ENCODE measurements at regions not wholly inside any gene's neighbourhood (a gene's known extent, or its start where the extent isn't known, plus 50 kb on each side); places are given as distances from the start of the nearest gene placed in this dataset.

DNA sequence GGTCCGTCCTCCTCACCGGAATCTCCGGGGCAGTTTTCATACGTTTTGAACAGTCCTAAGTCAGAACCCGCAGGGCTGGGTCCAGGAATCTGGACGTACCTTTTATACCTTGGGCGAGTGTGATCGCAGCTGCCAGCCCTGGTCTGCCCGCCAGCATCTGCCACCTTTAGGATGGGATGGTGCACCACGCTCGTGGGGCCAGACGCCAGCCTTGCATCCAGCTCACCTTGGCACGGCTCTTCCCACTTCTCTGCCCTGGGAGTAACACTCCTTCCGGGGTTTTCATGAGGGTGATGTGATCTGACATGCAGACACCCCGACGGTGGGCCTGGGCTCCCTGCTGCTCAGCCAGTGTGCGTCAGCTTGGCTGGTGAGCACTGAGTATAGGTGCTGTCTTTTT is 66.6 kb upstream of the ZNF469 start:
- H3K4me1 ChIP-seq (ENCODE audit: insufficient read depth, low read length) = no peaks in the 10 kb centered on the region
- H3K9ac ChIP-seq (ENCODE audit: low read depth, low read length) = no peak overlapping the region
- DNase-seq (no peak), ATAC-seq (ENCODE audit: insufficient read depth, low read depth) (no peak)
- TF ChIP-seq, protein P1, sequence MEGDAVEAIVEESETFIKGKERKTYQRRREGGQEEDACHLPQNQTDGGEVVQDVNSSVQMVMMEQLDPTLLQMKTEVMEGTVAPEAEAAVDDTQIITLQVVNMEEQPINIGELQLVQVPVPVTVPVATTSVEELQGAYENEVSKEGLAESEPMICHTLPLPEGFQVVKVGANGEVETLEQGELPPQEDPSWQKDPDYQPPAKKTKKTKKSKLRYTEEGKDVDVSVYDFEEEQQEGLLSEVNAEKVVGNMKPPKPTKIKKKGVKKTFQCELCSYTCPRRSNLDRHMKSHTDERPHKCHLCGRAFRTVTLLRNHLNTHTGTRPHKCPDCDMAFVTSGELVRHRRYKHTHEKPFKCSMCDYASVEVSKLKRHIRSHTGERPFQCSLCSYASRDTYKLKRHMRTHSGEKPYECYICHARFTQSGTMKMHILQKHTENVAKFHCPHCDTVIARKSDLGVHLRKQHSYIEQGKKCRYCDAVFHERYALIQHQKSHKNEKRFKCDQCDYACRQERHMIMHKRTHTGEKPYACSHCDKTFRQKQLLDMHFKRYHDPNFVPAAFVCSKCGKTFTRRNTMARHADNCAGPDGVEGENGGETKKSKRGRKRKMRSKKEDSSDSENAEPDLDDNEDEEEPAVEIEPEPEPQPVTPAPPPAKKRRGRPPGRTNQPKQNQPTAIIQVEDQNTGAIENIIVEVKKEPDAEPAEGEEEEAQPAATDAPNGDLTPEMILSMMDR (IDR thresholded peaks at IDR 0.05; ENCODE audit: borderline replicate concordance, extremely low read depth, low read length, poor library complexity, severe bottlenecking) = no peak
- TF ChIP-seq EZH2 (IDR thresholded peaks at IDR 0.05; ENCODE audit: borderline replicate concordance, low read depth, low read length, severe bottlenecking) = no peak
- no peak overlapping the region for H3K27ac ChIP-seq (ENCODE audit: low read length)
- H2AFZ ChIP-seq (ENCODE audit: low read depth, low read length) = no peak overlapping the region
- no peaks in the 10 kb centered on the region for H3K79me2 ChIP-seq (ENCODE audit: insufficient read depth, low read length)
- H3K36me3 ChIP-seq (ENCODE audit: insufficient read depth, low read length) = no peaks in the 10 kb centered on the region
- no peaks in the 10 kb centered on the region for H4K20me1 ChIP-seq (ENCODE audit: insufficient read depth, low read length)
- no peak overlapping the region for H3K4me2 ChIP-seq (ENCODE audit: insufficient read depth, low read length)
- H3K27me3 ChIP-seq (ENCODE audit: insufficient read depth, low read length, poor library complexity) = no peaks in the 10 kb centered on the region
- H3K9me3 ChIP-seq (ENCODE audit: insufficient read depth, low read length, severe bottlenecking) = no peaks in the 10 kb centered on the region
- H3K4me3 ChIP-seq (ENCODE audit: low read depth in 1 of 2, low read length in 2 of 2) = no peak overlapping the region

DNA sequence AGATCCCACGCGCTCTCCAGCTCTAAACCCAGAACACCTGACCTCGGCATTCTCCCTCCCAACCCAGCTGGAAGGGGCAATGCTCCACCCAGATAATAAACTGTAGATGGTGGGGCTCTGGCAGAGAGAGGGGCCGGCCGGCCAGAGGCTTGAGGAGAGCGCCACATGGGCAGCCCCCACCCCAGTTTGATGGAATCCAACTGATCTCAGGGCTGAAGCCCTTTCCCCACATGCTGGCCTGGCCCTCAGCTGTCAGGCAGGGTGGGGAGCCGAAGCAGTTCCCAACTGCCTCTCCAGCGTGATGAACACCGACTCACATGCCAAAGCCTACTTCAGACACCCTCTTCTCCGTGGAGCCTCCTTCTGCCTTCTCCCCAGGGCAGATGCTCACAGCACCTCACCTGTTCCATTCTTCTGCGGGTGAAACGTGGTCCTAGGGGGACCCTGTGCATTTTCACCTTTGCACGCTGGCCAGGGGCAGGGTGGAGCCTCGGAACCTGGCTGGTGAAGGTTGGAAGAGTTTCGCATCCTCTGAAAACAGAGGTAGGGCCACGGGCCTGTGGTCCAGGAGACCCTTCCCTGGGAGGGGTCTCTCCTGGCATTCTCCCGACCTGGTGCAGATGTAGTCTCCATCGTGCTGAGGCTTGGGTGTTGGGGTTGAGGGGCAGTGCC is 65.7 kb upstream of the ZNF469 start:
- no peak overlapping the region for H3K9ac ChIP-seq (ENCODE audit: low read depth, low read length)
- H3K79me2 ChIP-seq (ENCODE audit: insufficient read depth, low read length) = no peaks in the 10 kb centered on the region
- no peaks in the 10 kb centered on the region for H3K9me3 ChIP-seq (ENCODE audit: insufficient read depth, low read length, severe bottlenecking)
- TF ChIP-seq EZH2 (IDR thresholded peaks at IDR 0.05; ENCODE audit: borderline replicate concordance, low read depth, low read length, severe bottlenecking) = no peak
- TF ChIP-seq, protein P1 (IDR thresholded peaks at IDR 0.05; ENCODE audit: borderline replicate concordance, extremely low read depth, low read length, poor library complexity, severe bottlenecking) = no peak
- H3K4me3 ChIP-seq (ENCODE audit: low read depth in 1 of 2, low read length in 2 of 2) = no peak overlapping the region
- no peak for DNase-seq
- H3K27ac ChIP-seq (ENCODE audit: low read length) = no peak overlapping the region
- no peaks in the 10 kb centered on the region for H3K36me3 ChIP-seq (ENCODE audit: insufficient read depth, low read length)
- no peak overlapping the region for H2AFZ ChIP-seq (ENCODE audit: low read depth, low read length)
- ATAC-seq (ENCODE audit: insufficient read depth, low read depth) = no peak
- no peak overlapping the region for H3K4me2 ChIP-seq (ENCODE audit: insufficient read depth, low read length)
- no peaks in the 10 kb centered on the region for H4K20me1 ChIP-seq (ENCODE audit: insufficient read depth, low read length)
- H3K4me1 ChIP-seq (ENCODE audit: insufficient read depth, low read length) = no peaks in the 10 kb centered on the region
- H3K27me3 ChIP-seq (ENCODE audit: insufficient read depth, low read length, poor library complexity) = no peaks in the 10 kb centered on the region

DNA sequence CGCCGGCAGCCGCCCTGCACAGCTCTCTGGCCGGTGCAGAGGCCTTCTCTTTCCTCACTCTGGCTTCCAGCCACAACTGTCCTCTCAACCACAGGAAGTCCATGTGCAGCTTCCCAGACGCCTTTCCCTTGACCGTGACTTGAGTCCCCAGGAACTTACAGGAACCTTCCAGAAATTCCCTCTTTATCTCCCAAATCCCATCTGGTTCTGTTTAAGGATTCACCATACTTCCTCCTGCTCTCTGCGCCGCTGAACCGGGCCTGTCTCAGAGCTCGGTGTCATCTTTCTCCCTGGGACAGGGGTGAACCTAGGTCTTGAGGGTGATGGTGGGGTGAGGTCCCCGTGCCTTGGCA is 65.2 kb upstream of the ZNF469 start:
- Histone ChIP-seq H3K4me3 (ENCODE audit: low read depth in 1 of 2, low read length in 2 of 2) (no peak overlapping the region), H3K4me1 (ENCODE audit: insufficient read depth, low read length) (no peaks in the 10 kb centered on the region), H3K36me3 (ENCODE audit: insufficient read depth, low read length) (no peaks in the 10 kb centered on the region), H3K9ac (ENCODE audit: low read depth, low read length) (no peak overlapping the region), H3K27me3 (ENCODE audit: insufficient read depth, low read length, poor library complexity) (no peaks in the 10 kb centered on the region), H3K27ac (ENCODE audit: low read length) (no peak overlapping the region), H3K9me3 (ENCODE audit: insufficient read depth, low read length, severe bottlenecking) (no peaks in the 10 kb centered on the region), H3K4me2 (ENCODE audit: insufficient read depth, low read length) (no peak overlapping the region), H4K20me1 (ENCODE audit: insufficient read depth, low read length) (no peaks in the 10 kb centered on the region), H2AFZ (ENCODE audit: low read depth, low read length) (no peak overlapping the region), H3K79me2 (ENCODE audit: insufficient read depth, low read length) (no peaks in the 10 kb centered on the region)
- TF ChIP-seq, protein P1 (IDR thresholded peaks at IDR 0.05; ENCODE audit: borderline replicate concordance, extremely low read depth, low read length, poor library complexity, severe bottlenecking) = no peak
- no peak for DNase-seq
- no peak for ATAC-seq (ENCODE audit: insufficient read depth, low read depth)

DNA sequence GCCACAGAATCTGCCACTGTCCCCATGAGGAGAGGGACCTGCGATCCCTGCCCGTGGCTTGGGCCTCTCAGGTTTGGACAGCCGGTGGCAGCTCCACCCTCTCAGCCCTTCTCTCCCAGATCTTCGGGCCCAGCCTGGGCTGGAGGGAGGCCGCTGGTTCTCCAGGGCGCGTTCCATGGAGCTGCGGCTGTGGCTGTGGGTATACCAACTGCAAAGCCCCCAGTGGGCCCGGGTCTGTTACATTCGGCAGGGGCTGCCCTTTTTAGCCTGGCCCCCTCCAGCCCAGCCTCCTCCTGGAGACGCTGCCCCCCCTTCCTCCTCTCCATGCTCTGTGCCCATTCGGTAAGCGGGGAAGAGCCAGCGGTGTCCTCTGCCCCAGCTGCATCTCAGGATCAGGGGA is 64.7 kb upstream of the ZNF469 start:
- DNase-seq (no peak), ATAC-seq (ENCODE audit: insufficient read depth, low read depth) (no peak)
- TF ChIP-seq EZH2 (IDR thresholded peaks at IDR 0.05; ENCODE audit: borderline replicate concordance, low read depth, low read length, severe bottlenecking) = no peak
- TF ChIP-seq, protein P1 (IDR thresholded peaks at IDR 0.05; ENCODE audit: borderline replicate concordance, extremely low read depth, low read length, poor library complexity, severe bottlenecking) = no peak
- Histone ChIP-seq H3K4me1 (ENCODE audit: insufficient read depth, low read length) (no peaks in the 10 kb centered on the region), H3K79me2 (ENCODE audit: insufficient read depth, low read length) (no peaks in the 10 kb centered on the region), H3K4me2 (ENCODE audit: insufficient read depth, low read length) (no peak overlapping the region), H3K36me3 (ENCODE audit: insufficient read depth, low read length) (no peaks in the 10 kb centered on the region), H4K20me1 (ENCODE audit: insufficient read depth, low read length) (no peaks in the 10 kb centered on the region), H2AFZ (ENCODE audit: low read depth, low read length) (no peak overlapping the region), H3K9ac (ENCODE audit: low read depth, low read length) (no peak overlapping the region), H3K4me3 (ENCODE audit: low read depth in 1 of 2, low read length in 2 of 2) (no peak overlapping the region), H3K9me3 (ENCODE audit: insufficient read depth, low read length, severe bottlenecking) (no peaks in the 10 kb centered on the region), H3K27ac (ENCODE audit: low read length) (no peak overlapping the region), H3K27me3 (ENCODE audit: insufficient read depth, low read length, poor library complexity) (no peaks in the 10 kb centered on the region)
